Kidney epithelial cell (primary cell): ENCODE measurements at regions not wholly inside any gene's neighbourhood (a gene's known extent, or its start where the extent isn't known, plus 50 kb on each side); places are given as distances from the start of the nearest gene placed in this dataset.

Experiments used
- DNase-seq: peaks from one replicate; pipeline ENCODE4 v3.0.0-alpha.2; 2010; ENCODE audit warnings: low read depth
- H3K27me3 ChIP-seq: 2 replicates; pipeline ENCODE4 v1.6.0; 2011; ENCODE audit warnings: low read length; ENCODE audit not compliant: control insufficient read depth, insufficient read depth
- H3K36me3 ChIP-seq: 2 replicates; pipeline ENCODE4 v1.5.1; 2011; ENCODE audit warnings: low read length; ENCODE audit not compliant: control insufficient read depth, insufficient read depth
- H3K4me3 ChIP-seq: 2 replicates; pipeline ENCODE4 v1.5.1; 2011; ENCODE audit warnings: low read depth, mild to moderate bottlenecking, control low read depth, low read length
- CTCF ChIP-seq: IDR thresholded peaks from 2 replicates; pipeline ENCODE4 v1.5.1; 2011; ENCODE audit warnings: mild to moderate bottlenecking, moderate library complexity, low read length, control low read depth, inconsistent platforms; ENCODE audit not compliant: insufficient read depth, poor library complexity, severe bottlenecking

GRCh38 chr5:82851471-82851870, 225.7 kb downstream of the TMEM167A start:
- Histone ChIP-seq H3K36me3 (no peaks in the 10 kb centered on the region), H3K4me3 (no peak overlapping the region), H3K27me3 (no peaks in the 10 kb centered on the region)
- TF ChIP-seq CTCF: no peak
- DNase-seq: no peak

DNA sequence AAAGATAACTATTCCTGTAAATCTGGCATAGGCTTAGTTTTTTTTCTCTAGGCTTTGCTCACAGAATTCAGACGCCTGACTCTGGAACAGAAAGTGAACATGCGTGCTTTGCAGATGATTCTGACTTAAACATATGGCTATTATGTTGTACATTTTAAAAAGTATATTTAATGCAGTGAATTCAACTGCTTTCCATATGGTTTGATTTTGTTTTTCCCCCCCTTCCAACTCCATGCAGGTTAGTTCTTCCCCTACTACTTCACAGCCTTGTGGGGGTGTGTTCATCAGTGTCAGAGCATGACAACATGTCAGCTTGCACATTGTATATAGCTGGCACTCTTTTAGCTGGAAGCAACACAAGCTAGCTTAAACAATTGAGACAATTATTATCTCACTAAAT, 226.8 kb downstream of the TMEM167A start:
- no peak for DNase-seq
- H3K27me3 ChIP-seq: no peaks in the 10 kb centered on the region
- H3K36me3 ChIP-seq: no peaks in the 10 kb centered on the region
- TF ChIP-seq CTCF: no peak
- no peak overlapping the region for H3K4me3 ChIP-seq

DNA sequence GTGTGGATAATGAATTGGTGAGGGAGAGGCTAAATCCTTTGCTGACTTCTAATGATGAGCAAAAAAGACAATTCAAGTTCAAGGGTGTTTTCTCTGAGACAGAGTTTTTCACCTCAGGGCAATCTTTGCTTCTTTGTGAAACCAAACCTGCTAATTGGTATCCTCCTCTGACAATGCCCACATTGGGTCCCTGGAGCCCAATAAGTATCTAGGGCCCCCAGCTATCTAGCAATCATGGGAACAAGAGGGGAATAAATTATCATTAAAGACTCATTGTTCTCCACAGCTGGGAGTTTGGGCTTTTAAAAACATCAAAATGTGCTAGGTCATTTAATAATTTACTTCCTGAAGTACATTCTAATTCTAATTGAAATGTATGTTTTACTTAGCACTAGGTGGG, 227.3 kb downstream of the TMEM167A start:
- H3K36me3 ChIP-seq: no peaks in the 10 kb centered on the region
- DNase-seq: no peak
- H3K27me3 ChIP-seq: no peaks in the 10 kb centered on the region
- H3K4me3 ChIP-seq: no peak overlapping the region
- no peak for TF ChIP-seq CTCF

- no peak overlapping the region for H3K4me3 ChIP-seq
- H3K36me3 ChIP-seq: no peaks in the 10 kb centered on the region
These were observed 229.6 kb downstream of the TMEM167A start for GRCh38 chr5:82847562-82847961.

DNA sequence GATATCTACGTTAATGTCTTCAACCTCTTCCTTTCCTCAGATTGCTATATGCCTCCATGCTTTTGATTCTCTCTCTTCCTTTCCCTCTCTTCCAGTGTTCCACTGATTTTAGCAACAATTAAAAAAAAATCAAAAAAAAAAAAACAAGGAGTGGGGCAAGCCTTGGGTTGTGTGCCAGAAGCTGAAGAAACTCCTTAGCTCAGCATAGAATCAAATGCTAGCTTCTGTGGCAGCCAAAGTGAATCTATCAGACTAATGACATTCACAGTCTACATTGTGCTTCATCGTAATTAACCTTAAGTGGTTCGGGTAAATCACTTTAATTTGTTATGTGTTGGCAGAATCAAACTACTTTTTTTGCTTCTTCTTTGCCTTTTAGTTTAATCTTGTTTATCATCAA, 237.3 kb downstream of the TMEM167A start:
- no peak for TF ChIP-seq CTCF
- DNase-seq: no peak
- no peaks in the 10 kb centered on the region for H3K27me3 ChIP-seq
- H3K36me3 ChIP-seq: no peaks in the 10 kb centered on the region
- no peak overlapping the region for H3K4me3 ChIP-seq

More at GRCh38 chr5:82847562-82847961, 229.6 kb downstream of the TMEM167A start:
- H3K27me3 ChIP-seq: no peaks in the 10 kb centered on the region
- no peak for DNase-seq
- TF ChIP-seq CTCF: no peak

DNA sequence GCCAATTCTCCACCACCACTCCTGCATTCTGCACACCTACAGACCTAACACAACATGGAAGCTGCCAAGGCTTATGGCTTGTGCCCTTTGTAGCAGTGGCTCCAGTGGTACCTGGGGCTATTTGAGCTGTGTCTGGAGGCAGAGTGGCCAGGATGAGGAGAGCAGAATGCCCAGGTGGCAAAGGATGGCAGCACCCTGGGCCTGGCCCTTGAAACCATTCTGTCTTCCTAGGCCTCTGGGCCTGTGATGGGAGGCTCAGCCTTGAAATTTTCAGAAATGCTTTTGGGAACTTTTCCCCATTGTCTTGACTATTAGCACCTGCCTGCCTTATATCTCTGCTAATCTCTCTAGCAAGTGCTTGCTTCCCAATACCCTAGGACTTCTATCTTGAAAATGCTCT, 241.7 kb downstream of the TMEM167A start:
- no peaks in the 10 kb centered on the region for H3K36me3 ChIP-seq
- TF ChIP-seq CTCF: no peak
- H3K4me3 ChIP-seq: no peak overlapping the region

More for the DNA sequence above, 241.7 kb downstream of the TMEM167A start:
- no peak for DNase-seq
- H3K27me3 ChIP-seq: no peaks in the 10 kb centered on the region
